ENCODE measurements at regions not wholly inside any gene's neighbourhood (a gene's known extent, or its start where the extent isn't known, plus 50 kb on each side); places are given as distances from the start of the nearest gene placed in this dataset.
"Not testable (repeated sequence)": the region's sequence is repeated elsewhere in the genome, so short reads cannot be mapped to it uniquely, and the experiment has no call there.

DNA sequence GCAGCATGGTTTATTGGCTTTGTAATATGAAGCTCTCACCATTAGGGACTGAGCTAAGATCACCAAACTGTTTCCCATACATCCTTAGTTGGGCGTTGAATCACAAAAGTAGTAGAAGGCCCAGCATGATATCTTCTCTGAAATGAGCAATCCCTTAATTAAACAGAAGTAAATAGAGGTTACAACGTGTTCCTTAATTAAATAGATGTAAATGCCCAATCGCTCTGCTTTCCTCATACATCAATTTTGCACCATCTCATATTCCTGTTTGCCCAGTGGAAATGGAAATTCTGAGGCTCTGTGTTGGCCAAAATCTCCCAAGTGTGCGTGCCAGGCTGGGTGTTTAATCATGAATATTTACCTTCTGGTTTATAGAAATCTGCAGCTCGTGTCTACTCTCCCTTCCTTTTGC lies 107.4 kb upstream of the FOXB1 start:
- no peak for DNase-seq (ENCODE audit: low spot score)

DNA sequence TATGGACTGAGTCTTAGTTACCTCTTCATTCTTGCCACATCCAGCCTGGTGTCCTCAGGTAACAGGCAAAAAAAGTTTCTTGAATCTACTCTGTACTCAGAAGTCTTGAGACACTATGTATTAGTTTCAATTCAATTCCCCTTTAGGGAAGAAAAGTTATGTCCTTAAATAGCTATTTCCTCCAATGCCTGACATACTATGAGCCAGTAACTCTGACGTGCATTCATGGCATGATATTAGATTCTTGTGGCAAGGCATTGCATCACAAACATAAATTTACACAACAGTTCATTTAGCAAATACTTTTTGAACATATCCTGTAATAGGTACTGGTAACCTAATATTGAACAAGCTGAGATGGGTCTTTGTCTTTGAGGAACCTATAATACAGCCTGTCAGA lies 109.3 kb upstream of the FOXB1 start:
- no peak for DNase-seq (ENCODE audit: low spot score)

DNA sequence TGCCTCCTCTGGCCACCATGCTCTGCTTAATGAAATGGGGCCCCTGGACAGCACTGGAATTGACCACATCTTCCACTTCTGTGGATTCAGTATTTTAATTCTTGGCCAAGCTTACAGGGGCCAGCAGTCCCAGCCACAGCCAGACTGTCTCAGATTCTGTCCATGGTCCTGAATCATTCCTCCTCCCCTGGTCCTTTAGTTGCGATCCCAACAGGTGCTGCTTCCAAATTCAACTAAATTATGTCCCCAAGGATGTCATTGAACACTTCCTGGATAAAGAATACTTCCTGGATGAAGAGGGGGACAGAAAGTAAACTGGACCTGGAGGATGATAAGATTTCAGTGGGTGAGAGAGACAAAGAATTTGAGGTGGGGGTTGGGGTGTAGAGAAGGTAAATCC lies 111.1 kb upstream of the FOXB1 start:
- peak; percentile 24 for DNase-seq (ENCODE audit: low spot score)

DNA sequence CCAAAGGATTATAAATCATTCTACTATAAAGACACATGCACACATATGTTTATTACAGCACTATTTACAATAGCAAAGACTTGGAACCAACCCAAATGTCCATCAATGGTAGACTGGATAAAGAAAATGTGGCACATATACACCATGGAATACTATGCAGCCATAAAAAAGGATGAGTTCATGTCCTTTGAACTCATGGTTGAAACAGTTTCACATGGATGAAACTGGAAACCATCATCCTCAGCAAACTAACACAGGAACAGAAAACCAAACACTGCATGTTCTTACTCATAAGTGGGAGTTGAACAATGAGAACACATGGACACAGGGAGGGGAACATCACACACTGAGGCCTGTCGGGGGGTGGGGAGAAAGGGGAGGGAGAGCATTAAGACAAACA lies 116.2 kb upstream of the FOXB1 start:
- DNase-seq (ENCODE audit: low spot score) = not testable (repeated sequence)

DNA sequence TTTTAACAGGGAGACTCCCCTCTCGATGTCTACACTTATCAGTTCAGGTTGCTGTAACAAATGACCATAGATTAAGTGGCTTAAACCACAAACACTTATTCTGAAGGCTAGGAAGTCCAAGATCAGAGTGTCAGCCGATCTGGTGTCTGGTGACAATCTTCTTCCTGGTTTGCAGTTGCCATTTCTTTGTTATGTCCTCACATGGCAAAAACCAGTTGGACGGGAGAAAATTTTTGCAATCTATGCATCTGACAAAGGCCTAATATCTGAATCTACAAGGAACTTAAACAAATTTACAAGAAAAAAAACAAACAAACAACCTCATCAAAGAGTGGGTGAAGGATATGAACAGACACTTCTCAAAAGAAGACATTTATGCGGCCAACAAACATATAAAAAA lies 116.9 kb upstream of the FOXB1 start:
- no peak for DNase-seq (ENCODE audit: low spot score)

DNA sequence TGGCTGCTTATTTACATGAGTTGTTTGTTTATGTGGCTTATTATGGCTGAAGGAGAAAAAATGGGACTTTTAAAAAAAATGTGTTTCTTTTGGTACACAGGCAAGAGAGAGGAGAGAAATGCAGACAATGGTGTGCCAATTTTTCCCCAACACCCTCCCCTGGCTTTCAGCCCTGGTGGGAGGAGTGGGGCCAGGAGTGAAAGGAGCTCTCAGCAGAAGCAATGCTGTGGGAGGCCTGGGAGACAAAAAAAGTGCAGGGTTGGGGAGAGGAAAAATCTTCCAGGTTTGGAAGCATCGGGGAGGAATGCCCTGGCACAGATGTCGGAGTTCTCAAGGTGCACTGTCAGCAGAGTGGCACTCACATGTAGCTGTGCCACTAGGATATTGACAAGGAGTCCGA lies 117.7 kb upstream of the FOXB1 start:
- DNase-seq (ENCODE audit: low spot score) = no peak

DNA sequence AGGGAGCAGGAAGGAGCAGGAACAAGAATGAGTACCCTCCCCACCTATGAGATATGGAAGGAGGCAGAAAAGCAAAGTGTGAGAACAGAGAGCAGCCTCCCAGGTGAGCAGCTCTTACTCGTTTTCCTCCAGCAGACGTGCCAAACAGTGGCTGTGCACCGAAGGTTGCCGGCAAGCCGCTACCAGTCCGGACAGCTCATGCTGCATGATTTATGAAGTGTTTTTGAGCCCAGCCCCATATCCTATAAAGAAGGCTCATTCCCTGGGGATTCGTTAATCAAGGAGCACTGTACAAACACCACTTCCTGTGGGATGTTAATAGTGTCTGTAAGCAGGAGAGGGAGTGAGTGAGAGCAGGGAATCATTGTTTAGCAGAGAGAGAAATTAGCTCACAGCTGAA lies 118.3 kb upstream of the FOXB1 start:
- DNase-seq (ENCODE audit: low spot score) = peak; percentile 20

DNA sequence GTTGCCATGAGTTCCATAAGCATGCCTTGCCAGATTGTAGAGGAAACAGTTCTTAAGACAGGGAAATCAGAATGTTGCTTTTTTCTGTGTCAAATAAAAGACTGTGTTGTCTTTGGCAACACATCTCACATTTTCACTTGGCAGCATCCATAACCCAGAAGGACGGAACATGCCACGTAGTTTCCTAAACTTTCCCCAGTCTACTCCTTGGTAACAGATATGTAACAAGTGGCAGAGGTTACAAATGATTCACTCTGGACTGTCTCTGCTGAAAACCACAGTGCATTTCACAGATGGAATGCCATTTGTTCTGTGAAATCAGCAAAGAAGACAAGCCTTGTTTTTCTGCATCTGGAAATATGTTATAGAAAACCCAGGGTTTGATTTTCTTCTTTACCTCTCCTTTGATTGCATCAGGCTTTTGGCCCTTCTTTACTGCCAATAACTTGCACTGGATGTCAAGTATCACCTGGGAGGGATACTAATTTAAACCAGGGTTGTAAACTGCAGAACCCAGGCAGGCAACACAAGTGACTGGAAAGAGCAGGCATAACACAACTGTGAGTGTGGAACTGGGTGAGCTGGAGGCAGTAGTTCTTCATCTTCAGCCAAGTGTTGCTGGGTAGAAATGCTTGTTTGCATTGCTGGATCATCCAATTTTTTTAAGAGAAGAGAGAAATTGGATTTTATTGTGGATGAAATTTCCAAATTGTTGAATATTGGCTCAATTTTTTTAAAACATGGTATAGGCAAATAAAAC lies 124.4 kb upstream of the FOXB1 start:
- peak; percentile 55 for DNase-seq (ENCODE audit: low spot score)

DNA sequence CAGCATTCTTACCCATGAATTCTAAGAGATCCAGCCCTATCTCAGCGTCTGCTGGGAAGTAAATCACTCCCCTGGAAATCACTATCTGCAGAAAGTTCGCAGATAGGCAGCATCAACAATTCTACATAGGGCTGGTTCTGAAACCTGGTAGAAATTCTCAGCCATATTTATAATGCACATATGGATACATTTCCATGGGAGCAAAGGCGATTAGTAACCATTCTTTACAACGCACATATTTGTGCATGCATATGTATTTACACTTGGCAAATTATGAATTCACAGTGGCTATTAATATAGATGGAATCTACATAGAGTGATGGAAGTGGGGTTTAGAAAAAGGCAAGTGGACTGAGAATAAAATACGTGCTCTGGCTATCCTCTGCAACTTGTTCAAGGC lies 128.0 kb upstream of the FOXB1 start:
- no peak for DNase-seq (ENCODE audit: low spot score)

DNA sequence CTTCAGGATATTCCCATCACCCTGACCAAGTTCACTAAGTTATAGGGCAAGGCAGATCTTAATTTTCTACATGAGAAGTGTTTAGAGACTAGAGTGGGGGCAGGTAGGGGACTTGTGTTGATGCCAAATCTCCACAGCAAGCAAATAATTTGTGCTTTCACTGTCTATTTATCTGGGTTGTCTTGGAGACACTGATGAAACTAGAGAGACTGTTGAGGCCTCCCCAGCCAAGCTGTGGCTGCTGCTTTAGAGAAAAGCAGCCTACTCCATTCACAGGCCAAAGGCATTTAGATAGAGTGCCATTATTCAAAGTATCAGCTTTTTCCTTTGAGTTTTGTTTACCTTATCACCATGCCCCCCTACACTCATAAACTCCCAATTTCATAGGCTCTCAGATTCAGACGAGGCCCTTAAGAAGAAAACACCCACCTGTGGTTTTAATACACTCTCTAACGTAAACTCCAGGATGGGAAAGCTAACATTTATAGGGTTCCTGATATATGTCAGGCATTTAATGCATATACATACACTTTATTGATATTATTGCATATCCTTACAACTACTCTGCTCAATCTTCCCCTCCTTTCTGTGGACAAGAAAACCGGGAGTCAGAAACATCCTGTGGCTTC lies 130.4 kb upstream of the FOXB1 start:
- no peak for DNase-seq (ENCODE audit: low spot score)

DNA sequence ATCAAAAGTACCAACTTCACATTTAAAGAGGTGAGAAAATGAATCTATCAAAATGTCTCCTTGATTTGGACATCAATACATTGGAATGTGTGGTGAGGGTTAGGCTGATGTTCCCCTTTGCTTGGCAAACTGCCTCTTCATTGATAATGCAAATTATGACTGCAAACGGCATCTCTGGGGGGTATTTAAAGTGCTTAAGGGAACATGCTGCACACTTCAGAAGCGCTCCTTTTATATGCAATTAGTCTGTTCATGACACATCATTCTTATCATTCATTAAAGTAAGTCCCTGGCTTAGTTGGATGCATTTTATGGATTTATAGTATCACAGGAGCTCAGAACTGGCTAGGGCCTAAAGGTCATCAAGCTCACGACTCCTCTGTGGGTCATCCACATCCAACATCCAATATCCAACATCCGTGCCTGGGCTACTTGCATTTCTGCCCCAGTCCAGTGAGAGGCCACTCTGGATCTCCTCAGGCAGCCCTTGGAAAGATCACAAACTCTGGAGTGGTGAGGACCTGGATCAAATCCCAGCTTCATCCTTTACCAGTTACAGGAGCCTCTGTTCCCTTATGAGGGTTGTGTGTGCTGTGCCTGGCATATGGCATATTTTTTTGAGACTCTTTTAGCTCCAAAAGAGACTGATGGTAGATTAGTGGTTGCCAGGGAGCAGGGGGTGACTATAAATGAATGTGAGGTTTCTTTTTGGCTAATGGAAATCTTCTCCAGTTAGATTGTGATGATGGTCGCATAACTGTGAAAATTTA lies 136.8 kb upstream of the FOXB1 start:
- DNase-seq (ENCODE audit: low spot score) = no peak

DNA sequence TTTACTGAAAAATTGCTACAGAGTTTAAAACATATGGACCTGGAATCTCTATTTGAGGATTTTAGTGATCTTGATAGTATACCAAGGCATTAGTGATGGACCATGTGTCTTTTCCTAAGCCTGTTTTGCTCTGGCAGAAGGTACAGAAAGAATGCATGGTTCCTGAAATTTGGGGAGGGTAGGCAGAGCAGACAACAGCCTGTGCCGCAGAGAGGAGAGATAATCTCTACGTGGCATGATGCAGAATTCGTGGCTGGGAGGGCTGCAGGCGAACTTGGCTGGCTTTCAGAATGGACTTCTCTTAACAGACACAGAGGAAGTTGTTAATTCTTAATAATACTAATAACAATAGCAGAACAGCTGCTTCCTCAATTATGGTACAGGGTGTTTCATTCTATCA lies 137.5 kb upstream of the FOXB1 start:
- DNase-seq (ENCODE audit: low spot score) = no peak

DNA sequence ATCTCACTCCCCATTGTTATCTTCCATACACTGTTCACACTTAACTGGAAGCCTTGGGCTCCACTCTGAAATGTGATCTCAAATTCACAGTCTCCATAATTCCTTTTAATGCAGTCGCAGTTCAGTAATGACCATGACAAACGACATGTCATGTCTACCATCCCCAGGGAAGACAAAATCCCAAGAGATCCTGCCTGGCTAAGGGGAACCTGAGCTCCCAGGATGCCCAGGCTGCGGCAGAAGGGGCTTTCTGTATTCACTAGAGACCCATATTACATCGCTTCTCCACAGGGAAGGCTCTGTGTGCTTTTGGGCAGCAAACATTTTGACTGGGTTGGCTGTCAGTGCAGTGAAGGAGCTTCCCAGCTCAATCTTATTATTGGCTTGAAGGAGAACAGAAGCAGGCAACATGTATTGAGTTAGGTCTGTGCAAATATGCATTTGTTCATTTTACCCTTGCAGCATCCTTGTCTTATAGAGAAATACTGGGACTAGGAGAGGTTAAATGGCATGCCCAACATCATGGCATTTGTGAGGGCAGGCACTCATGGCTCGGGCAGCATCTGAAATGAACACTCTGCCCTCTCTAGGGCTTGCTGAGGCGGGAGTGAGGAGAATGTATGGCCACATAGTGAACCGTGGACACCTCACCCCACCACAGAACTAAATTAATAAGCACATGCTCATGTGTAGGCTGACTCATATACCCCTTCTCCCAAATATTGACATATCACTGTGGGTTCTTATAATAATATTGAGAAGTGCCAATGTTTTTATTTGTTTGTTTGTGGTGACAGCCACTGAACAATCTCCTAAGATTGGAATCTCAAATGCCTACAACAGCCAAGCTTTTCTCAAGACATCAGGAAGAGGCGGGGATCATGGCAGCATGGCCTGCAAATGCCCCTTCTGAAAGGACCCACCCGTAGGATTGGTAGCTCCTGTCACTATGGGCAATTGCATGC lies 141.6 kb upstream of the FOXB1 start:
- no peak for DNase-seq (ENCODE audit: low spot score)

DNA sequence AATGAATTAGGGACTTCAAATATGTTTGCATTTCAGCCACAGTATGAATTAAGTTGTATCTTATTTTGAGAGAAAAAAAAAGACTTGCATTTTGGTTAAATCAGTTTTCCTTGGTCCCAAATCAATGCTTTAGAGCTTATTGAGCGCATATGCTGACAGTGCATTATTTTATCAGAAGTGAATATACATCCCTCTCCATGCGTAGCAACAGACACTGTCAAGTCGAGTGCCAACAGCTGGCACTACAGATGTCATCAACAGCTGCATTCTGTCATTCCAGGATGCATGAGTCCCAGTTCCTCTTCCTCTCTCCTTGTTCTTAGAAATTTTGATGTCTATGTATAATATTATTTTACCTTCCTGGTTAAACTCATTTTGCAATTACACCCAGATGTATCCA lies 156.1 kb upstream of the FOXB1 start:
- no peak for DNase-seq (ENCODE audit: low spot score)

DNA sequence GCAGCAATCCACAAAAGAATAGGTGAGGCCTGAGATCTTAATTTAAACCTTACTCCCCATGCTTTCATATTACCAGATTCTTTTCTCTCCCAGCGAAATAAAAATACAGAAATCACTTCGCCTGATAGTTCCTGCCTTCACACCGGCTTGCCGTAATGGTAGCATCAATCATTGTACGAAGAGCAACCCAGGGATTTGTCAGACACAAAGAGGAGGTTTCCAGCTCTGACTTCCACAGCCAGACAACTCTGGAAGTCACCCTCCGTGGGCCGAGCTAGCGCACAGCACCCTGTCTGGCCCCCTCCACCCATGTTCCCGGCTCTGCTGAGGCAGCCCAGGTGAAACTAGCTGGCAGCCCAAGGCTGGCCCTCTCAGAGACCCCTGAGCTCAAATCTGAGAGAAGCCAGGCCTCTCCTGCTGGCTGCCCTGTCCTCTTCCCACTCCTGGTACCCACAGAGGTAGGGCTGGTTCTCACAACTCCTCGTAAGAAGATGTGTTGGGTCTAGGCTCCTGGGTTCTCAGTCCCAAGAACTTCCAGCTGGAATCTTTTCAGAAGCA lies 156.9 kb upstream of the BNIP2 start:
- DNase-seq (ENCODE audit: low spot score) = no peak

DNA sequence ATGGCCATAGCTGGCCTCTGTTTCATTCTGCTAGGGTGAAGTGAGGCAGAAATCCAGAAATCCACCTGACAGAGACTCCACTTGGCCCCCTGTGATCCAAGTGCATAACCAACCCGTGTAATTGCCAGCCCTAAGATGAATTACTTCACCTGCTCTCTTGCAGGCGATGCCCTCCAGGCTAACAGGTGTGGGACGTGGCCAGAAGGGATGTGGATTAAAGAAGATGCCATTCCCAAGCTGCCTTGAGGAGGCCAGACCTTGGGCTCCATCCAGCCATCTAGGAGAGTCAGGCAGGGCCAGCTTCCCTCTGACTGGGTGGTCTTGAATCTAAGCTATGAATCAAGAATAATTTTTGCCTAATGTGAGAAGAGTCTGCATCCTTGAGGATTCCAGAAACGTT lies 154.5 kb upstream of the BNIP2 start:
- DNase-seq (ENCODE audit: low spot score) = no peak

DNA sequence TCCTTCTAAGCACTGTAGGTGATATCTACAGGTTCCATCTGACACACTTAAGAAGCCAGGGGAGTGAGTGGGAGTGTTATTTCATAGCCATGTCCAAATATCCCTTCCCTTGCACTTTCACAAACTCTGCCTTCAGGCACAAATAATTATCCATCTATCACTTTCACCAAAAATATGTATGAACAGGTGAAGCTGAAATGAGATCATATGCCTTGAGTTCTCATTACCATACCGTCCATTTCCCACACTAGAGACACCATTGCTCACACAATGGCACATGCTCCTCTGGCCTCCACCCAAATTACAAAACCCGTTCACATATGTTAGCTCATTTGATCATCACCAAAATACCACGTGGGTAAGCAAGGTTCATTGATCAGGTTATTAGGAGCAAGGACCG lies 151.9 kb upstream of the BNIP2 start:
- no peak for DNase-seq (ENCODE audit: low spot score)

DNA sequence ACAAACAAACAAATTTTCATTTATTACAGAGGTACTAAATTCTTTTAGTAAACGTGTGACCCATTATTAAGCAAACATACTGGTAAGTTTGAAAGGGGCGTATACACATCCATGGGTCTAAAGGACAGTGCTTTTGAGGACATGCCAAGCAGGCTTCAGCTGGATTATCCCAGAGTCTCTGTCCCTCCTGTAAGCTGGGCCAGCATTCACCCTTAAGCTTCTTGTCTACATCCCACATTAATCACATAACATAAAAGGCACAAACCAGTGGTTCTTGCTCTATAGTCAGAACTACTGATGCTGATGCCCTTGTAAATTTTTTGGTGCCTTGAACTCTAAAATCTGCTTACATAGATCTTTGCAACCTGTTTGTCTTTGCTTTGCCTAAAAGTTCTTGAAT lies 150.8 kb upstream of the BNIP2 start:
- DNase-seq (ENCODE audit: low spot score) = no peak

DNA sequence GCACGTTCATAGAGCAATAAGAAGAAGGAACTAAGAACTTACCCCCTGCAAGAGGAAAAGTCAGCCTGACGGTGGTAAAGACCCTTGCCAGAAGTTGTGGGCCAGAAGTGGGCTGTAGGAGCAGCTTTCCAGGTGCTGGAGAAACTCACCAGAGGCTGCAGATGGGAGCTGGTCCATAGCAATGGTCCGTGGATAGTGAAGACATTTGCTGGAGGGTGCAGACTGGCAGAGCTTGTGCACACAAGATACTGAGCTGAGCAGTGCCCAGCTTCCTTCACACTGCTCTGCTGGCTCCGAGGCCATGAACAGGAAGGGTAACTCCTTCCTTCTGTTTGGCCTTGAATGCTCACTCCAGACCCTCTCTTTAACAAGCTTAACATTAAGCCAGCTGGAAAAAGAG lies 149.8 kb upstream of the BNIP2 start:
- DNase-seq (ENCODE audit: low spot score) = no peak

DNA sequence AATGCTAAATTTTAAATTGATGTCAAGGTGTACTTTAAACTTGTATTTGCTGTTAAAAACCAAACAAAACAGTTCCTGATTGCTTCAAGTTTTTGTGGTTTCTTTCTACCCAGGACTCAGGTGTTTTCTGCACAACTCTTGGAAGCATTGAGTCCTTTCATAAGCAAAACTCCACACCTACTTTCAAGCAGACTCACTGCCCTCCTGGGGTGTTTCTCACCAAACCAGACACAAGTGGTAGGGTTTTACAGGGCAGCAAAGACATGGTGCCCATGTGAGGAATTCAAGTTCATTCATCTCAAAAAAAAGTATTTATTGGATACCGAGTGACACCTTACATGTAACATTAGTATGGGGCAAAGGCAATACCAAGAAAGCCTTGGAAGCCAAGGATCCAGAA lies 146.7 kb upstream of the BNIP2 start:
- no peak for DNase-seq (ENCODE audit: low spot score)

DNA sequence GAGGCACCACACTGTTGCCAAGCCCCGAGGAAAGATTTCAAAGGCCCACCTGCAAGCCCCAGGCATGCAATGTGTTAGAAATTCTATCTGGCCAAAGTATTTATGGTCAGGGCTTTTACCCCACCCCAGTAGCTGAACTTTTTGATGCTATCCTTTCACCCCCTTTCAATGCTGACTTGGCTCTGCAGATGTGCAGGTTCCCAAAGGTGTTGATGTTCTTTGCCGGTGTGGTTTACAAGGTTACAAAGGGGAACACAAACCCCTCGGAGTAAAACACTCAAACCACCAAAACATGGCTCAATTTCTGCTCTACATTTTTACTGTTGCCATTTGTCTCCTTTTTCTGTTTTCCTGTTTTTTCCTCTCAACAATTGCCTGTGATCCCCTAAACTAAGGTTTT lies 145.4 kb upstream of the BNIP2 start:
- no peak for DNase-seq (ENCODE audit: low spot score)

DNA sequence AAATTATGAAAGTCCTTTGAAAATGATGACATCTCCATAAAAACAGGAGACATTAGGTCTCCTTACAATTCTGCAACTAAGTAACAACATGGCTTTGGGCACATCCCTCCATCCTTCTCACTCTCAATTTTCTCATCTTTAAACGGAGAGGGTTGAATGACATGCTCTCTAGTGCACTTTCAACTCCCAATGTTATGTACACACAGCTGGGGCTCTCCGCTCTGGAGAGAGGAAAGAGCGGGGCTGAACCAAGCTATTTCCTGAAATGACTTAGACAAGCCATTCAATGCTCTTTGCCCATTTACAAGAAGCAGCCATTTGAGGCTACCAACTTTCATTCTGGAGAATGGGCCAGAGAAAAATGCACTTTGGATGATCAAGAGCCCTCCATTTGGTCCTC lies 144.2 kb upstream of the BNIP2 start:
- DNase-seq (ENCODE audit: low spot score) = no peak

Data from GM03348 (cell line).